GM21447 (cell line): ENCODE measurements at regions not wholly inside any gene's neighbourhood (a gene's known extent, or its start where the extent isn't known, plus 50 kb on each side); places are given as distances from the start of the nearest gene placed in this dataset.

Source experiments
- ATAC-seq: cut with Tn5 transposase; IDR thresholded peaks from one replicate; pipeline ENCODE4 v1.9.1; 2021; ENCODE audit not compliant: unreplicated experiment

DNA sequence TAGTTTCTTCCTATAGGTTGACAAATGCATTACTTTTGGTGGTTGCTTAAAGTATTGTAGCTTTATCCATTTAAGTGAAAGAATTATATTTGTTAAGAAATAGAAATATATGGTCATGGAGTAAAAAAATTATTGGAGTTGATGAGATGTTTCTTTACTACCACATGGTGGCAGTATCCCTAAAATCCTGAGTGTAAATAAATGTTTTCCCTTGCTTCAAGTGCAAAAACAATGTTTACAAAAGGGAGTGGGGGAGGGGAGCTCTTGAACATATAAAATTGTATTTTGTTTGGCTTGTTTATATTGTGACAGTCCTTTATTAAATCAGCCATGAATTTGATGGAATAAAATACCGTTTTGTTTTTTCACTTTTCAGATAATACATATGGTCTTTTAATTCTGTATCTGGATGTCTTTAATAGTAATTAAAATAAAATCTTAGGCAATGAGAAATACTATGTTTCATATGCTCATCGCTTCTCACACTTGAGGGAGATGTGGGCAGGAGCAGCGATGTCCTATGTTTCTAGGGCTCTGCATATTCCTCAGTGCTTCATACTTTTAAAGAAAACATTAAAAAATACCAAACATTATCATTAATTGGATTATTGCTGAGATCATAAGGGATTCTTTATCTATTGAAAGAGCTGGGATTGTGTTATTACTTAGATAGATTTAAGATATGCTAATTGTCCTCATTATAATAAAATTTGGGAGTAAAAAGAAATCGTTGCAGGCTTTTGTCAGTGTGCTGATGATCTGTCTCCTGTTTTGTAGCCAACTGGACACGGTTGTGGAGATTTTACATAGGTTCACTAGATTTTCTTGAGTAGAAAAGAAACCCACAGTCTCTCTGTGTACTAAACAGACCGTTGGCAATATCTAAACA, 349.7 kb downstream of the TUSC7 start:
- no peak for ATAC-seq

DNA sequence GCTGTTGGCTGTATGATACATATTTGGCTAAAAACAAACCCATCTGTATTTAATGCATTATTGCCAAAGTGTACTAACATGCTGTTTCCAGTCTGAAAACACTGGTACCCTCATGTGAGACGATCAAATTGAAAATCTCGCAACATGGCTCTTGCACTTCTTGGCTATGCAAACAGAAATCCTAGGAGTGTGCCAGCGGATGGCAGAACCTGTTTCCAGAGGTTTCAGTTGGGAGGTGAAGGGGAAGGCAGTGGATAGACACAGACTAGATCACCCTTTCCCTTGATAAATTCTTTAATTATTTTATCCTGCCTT, 350.3 kb downstream of the TUSC7 start:
- no peak for ATAC-seq

DNA sequence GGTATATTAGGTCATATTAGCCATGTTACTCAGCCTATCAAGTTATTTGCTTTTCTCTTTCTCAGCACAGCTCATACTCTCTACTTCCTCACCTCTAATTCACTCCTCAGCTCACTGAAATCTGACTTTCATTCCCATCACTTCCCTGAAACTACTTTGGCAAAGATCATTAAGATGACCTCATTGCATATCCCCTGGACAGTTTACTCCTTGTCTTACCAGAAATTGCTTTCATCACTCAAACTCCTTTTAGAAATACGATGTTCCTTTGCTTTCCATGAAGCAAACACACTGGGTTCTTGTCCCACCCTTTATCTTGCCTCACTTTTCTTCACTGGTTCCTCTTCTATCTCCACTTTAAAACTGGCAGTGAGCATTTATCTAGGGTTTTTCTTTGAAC, 354.4 kb downstream of the TUSC7 start:
- no peak for ATAC-seq

DNA sequence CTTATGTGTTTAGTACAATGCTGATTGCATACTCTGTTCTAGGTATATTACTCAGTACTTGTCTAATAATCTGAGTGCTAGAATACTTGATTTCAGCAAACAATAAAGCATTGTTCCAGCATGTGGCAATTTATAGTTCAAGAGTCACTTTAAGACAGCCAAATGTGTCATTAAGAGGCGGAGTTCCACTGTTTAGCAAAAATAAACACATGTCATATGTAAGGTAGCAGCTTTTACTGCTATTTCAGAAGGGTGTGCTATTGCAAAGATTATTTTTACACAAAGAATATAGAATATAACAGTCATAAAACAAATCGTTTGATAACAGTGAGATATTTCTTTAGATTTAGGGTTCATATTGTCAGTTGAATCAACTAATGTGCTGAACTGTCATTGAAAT, 358.7 kb downstream of the TUSC7 start:
- no peak for ATAC-seq

DNA sequence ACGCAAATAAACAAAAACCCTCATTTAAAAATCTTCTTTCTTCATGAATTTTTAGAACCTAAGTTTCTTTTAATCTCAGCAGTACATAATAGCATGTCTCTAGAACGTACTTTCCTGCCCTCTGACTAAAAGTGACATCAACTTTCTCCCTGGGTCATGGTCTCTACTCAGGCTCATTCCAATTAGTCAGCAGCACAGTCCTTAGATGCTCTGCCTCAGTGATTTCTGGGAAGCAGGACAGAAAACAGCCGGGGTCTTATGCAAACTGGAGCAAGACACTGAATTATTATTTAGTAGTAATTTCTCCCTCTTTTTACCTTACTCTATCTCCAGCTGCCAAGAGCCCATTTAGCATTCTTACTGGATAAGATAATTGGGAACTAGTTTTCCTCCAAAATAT, 365.2 kb downstream of the TUSC7 start:
- no peak for ATAC-seq

DNA sequence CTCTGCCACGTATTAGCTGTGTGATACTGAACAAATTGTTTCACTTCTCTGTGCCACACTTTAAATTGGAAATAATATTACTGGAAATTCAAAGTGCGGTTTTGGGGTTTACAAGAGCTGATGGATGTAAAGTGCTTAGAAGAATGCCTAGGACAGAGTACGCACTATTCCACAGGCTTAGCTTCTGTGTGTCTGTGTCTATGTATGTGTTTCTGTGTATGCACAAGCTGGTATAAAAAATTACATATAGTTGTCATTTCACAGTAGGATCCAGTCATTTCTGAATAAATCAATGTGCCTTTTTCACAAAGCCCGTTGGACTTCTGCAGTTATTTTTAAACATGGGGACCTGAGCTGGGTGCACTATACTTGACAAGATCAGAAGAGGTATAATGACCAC, 370.4 kb downstream of the TUSC7 start:
- ATAC-seq = no peak

DNA sequence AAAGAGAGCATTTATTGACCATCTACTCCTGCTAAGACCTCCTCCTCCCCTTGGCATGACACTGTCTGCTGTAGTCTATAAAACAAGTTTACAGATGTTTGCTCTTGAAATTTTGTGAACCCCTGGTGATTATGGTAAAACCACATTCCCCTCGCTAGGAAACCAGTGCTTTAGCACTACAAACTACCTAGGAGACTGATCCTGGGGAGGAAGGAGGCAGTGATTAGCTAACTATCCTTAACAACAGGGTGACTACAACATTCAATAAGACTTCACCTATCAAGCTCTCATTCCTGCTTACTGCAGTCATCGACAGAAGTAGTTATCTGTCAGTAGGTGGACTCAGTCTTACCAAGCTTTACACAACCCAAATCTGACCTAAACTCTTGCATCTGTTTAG, 371.3 kb downstream of the TUSC7 start:
- no peak for ATAC-seq

DNA sequence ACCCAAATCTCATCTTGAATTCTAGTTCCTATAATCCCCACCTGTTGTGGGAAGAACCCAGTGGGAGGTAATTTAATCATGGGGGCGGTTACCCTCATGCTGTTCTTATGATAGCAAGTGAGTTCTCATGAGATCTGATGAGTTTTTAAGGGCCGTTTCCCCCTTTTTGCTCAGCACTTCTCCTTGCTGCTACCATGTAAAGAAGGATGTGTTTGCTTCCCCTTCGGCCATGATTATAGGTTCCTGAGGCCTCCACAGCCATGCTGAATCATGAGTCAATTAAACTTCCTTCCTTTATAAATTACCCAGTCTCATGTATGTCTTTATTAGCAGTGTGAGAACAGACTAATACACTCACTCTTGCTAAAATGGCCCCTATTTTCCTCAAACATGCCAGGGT, 374.7 kb downstream of the TUSC7 start:
- no peak for ATAC-seq

DNA sequence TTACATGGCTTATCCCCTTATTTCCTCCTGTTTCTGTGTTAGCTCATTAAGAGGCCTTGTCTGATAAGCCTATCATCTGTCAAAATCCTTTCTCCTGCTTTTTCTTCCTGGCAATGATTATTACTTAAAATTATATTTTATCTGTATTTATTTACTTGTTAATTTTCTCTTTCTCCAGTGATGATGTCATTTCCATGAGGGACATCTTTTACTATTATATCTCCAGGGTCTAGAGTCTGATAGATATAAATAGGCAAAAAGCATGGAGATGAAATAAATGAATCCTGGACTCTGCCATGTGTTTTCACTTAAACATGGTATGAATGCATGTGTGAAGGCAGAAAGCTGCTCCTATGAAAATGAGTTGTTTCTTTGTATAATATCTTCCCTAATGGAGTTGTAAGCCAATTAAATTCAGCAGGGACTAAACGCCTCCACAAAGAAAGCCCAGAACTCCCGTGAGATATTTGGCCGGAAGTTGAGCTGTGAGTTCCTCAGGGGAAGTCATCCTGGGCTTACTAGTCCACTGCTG, 375.2 kb downstream of the TUSC7 start:
- no peak for ATAC-seq

DNA sequence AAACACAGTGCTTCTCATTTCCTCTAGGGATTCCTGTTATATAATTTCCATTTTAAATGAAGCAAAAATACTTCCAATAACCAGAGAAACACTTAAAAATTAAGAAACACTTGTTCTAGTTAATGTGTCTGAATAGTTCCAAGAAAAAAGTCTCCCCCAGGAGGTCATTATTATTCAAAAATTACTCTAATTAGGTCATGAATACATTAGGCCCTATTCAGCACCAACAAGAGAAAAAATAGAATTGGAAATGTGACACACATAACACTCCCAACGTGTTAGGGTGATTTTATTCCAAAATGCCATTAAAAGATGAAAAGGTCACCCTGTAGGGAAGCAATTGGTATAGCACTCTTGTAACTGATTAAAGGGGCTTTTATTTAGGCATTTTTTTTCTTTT, 382.1 kb downstream of the TUSC7 start:
- ATAC-seq = no peak

DNA sequence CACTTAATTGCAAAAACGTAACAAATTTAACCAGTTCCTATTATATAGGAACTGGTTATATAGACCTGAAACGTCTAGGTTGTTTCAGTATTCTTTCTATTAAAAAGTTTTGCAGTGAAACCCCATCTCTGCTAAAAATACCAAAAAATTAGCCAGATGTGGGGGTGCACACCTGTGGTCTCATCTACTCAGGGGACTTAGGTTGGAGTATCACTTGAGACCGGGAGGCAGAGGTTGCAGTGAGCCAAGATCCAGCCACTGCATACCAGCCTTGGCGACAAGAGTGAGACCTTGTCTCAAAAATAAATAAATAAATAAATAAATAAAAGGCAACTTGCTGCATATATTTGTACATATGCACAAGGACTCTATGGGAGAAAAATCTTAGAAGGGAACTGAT, 387.0 kb downstream of the TUSC7 start:
- no peak for ATAC-seq

DNA sequence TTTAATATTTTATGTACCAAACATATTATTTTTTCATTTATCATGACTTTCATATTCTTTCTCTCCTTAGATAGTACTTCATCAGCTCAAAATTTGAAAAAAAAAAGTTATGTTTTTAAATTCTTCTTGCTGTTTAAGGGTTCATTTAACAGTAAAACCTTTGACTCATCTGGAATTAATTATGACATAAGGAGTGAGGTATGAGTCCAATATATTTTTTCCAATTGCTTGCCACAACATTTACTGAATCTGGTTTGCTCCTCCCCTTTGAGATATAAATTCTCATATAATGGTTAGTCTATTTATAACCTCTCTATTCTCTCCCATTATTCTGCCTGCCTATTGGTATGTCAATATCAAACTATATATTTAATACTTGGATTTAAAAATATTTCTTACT, 387.8 kb downstream of the TUSC7 start:
- ATAC-seq = no peak

DNA sequence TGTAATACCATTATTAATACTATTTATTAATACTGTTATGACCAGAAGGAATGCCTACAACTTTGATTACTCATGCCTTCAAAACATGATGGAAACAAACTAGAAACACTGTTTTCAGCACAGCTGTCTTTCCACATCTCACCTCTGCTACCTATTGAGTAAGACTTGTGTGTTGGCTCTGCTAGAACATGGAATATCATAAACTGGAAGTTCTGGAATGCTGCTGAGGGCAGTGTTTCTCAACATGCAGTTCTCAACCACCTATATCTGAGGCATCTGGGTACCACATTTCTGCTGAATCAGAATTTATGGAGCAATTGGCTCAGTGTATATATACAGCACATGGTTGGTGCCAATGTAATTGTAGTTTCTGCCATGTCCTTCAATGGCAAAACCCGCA, 392.1 kb downstream of the TUSC7 start:
- no peak for ATAC-seq

DNA sequence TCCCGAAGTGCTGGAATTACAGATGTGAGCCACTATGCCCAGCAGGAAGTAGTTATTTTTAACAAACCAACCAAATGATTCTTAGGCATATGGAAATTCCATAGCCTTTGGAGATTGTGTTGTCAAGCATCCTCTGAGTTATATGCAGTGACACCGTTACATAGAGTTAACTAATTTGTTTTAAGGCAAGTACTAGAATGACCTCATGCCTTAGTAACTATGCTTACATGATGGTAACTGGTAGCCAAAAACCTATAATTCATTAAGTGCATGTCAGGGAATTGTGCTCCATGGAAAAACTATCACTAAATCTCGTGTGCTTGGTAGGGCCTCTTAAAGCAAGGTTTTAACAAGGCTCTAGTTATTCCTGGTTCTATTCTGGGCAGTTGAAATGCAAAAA, 392.8 kb downstream of the TUSC7 start:
- no peak for ATAC-seq

DNA sequence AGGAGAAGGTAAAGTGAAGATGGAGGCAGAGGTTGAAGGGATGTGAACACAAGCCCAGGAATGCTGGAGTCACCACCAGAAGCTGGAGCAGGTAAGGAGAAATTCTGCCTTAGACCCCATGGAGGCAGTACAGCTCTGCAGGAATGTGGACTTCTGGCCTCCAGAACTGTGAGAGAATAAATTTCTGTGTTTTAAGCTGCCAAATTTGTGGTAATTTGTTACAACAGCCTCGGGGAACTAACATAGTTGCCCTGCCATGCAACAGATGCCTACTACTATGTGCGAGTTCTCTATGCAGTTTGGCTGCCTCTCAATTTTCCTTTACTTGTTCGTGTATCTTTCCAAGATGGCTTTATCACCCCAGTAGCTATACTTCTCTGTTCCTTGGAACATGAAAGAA, 394.1 kb downstream of the TUSC7 start:
- no peak for ATAC-seq

DNA sequence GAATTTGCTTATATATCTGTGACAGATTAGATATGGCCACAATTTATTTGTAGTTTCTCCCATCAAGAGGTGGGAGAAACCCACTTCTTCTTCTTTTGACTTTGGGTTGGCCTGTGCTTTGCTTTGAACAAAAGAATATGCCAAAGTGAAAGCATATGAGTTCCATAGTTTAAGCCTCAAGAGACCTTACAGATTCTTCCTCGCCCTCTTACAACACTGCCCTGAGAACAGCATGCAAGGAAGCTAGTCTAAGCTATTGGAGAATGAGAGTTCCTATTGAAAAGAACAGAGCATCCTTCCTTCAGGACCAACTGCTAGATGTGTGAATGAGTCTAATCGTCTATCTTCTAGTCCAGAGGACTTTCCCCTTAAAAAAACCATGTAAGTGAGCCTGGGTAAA, 394.8 kb downstream of the TUSC7 start:
- no peak for ATAC-seq

DNA sequence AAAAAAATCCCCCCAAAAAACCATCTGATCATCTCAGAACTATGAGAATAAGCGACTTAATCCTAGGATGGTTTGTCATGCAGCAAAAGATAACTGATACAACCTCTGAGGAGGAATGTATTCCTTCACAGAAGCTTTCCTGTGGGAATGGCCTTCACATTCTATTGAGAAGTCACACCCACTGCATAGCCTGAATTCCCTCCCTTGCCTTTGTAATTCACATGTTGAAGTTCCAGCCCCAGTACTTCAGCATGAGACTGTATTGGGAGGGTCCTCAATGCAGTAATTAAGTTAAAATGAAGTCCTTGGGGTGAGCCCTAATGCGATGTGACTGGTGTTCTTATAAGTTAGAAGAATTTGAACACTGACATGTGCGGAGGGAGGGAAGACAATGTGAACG, 395.2 kb downstream of the TUSC7 start:
- ATAC-seq = no peak

DNA sequence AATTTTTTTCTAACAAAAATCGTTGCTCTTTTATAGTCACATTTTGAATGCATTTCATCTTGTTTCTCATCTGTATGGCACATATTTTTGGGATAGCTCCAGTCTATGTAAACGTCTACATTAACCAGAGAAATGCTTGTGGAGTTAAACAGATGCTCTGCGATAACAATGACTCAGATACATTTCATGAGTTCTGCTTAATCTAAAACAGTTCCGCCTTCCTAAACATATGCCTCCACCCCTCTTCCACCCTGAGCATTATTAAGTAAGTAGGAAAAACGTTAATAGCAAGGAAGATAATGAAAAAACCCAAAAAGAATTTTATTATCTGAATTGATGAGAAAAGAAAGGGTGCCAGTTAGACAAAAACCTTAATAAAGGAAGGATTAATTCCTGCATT, 396.1 kb downstream of the TUSC7 start:
- ATAC-seq = no peak

DNA sequence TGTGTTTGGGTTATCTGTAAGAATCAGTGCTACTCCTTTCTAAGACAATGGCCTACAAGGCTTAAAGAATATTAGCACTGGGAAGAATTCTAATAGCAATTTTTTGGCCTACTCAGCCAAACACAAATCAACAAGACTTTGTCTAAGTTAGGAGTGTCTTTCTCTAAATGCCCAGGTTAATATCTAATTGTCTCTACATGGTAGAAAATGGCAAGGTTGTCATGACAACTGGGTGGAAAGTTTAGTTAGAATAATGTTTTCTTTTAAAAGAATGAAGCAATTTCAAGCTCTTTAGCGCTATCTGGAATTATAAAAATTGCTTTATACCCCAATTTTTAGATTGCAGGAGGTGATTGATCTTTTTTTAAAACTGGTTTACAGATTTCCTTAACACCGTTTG, 396.8 kb downstream of the TUSC7 start:
- ATAC-seq = no peak

DNA sequence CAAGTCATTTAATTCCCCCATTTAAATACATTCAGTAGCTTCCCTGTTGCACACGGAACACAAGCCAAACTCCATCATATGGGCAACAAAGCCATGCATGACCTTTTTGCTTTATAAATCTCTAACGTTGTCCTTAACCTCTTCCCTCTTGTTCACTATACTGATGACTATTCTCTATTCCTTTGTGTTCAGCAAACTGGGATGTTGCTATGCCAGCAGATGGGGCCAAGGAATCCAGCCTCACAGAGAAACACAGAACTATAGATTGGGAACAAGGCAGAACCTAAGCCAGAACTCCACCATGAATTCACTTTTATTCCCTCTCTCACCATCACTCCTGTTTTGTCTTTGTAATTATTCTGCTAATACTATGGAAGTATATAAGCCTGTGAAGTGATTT, 398.4 kb downstream of the TUSC7 start:
- ATAC-seq = no peak

DNA sequence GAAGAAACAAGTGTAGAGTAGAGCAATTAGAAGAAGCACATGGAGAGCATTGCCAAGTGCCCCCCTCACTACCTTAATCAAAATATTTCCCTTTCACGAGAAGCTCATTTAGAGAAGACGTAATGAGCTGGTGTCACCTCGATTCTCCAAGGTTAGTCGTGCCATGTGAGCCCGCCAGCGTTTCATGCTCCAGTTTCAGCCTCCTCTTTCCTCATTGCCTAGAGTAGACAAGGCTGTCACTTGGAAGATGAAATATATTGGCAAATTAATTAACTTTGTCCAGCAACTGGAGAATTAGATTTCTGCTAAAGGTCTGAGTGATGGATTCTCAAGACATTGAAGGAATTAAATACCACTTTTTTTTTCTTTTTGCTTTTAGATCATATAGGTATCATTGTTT, 399.6 kb downstream of the TUSC7 start:
- ATAC-seq = no peak

DNA sequence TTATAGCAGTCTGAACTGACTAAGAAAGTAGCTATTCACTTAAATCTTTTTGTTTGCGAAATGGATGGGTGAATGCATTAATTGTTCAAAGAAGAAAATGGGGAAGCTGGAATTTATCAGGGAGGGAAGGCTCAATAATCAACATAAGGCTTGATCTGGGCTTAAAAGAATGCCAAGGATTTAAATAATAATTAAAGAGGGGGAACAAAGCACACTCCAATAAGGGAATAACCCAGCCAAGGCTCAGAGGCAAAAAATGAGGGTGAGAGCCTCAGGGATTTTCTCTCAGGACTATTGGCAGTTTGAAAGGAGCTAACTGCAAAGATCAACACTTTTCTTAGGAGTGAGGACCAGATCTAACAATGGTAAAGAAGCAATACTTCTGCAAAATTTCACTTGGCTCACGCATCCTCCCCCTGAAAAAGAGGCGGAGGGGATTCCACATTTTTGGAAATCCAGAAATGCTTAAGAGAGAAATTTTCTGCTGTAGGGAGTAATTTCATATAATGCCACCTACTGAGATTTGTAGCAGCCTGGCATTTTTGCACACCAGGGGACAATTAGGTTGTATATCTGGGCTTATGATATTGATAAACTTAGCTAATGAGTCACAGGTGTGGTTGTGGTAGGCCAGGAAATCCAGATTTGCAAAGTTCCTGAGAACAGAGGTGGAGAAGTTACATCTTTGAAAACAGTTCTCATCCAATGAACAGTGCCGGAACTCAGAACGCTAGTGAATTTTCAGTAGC, 405.1 kb downstream of the TUSC7 start:
- ATAC-seq = no peak
